Astrocyte of the cerebellum (primary cell): ENCODE measurements at regions not wholly inside any gene's neighbourhood (a gene's known extent, or its start where the extent isn't known, plus 50 kb on each side); places are given as distances from the start of the nearest gene placed in this dataset.

Source experiments
- DNase-seq: peaks from one replicate; pipeline ENCODE4 v3.0.0-alpha.2; 2011; ENCODE audit warnings: low read depth
- H3K4me3 ChIP-seq: 2 replicates; pipeline ENCODE4 v1.5.1; 2011; ENCODE audit warnings: mild to moderate bottlenecking, low read depth, low read length, moderate library complexity
- CTCF ChIP-seq: IDR thresholded peaks from 2 replicates; pipeline ENCODE4 v1.5.1; 2012; ENCODE audit warnings: low read length, low read depth, moderate library complexity, mild to moderate bottlenecking; ENCODE audit errors: missing control alignments
- in situ Hi-C: cut with HindIII; loops from 2 replicates; pipeline ENCODE4 v1.10.0; 2017; ENCODE audit warnings: low sequenced_read_pairs

GRCh38 chr13:73675821-73676220, 458.4 kb downstream of the KLF12 start:
- no peak for DNase-seq
- in situ Hi-C loops, result no loop called here
- H3K4me3 ChIP-seq, result no peak overlapping the region
- TF ChIP-seq CTCF, result no peak

GRCh38 chr13:73674570-73674969, 459.6 kb downstream of the KLF12 start:
- no peak for DNase-seq
- TF ChIP-seq CTCF, result no peak
- in situ Hi-C loops, result no loop called here
- no peak overlapping the region for H3K4me3 ChIP-seq

- TF ChIP-seq CTCF, result no peak
- H3K4me3 ChIP-seq, result no peak overlapping the region
- no peak for DNase-seq
- in situ Hi-C loops, result no loop called here
Observed at GRCh38 chr13:73673931-73674330, 460.3 kb downstream of the KLF12 start.

- no peak for DNase-seq
- in situ Hi-C loops, result no loop called here
- no peak for TF ChIP-seq CTCF
- no peak overlapping the region for H3K4me3 ChIP-seq
Observed at GRCh38 chr13:73672492-73672891, 461.7 kb downstream of the KLF12 start.

- DNase-seq, result no peak
- TF ChIP-seq CTCF, result no peak
- H3K4me3 ChIP-seq, result no peak overlapping the region
- in situ Hi-C loops, result no loop called here
Observed at GRCh38 chr13:73671732-73672131, 462.5 kb downstream of the KLF12 start.

GRCh38 chr13:73671011-73671410, 463.2 kb downstream of the KLF12 start:
- TF ChIP-seq CTCF, result no peak
- DNase-seq, result no peak
- in situ Hi-C loops, result no loop called here
- no peak overlapping the region for H3K4me3 ChIP-seq

GRCh38 chr13:73667756-73668155, 466.4 kb downstream of the KLF12 start:
- no peak for DNase-seq
- in situ Hi-C loops, result no loop called here
- no peak for TF ChIP-seq CTCF
- no peak overlapping the region for H3K4me3 ChIP-seq
